ENCODE measurements at regions not wholly inside any gene's neighbourhood (a gene's known extent, or its start where the extent isn't known, plus 50 kb on each side); places are given as distances from the start of the nearest gene placed in this dataset.

- Histone ChIP-seq H3K27ac (ENCODE audit: low read depth in 2 of 2, low read length in 1 of 2) (no peak overlapping the region), H3K4me3 (ENCODE audit: low read depth in 2 of 2, low read length in 1 of 2) (no peak overlapping the region), H3K79me2 (ENCODE audit: insufficient read depth) (no peaks in the 10 kb centered on the region), H3K4me1 (ENCODE audit: control insufficient read depth in 1 of 2, insufficient read depth in 2 of 2, low read depth in 1 of 2, low read length in 1 of 2) (no peaks in the 10 kb centered on the region), H2AFZ (ENCODE audit: low read depth) (no peak overlapping the region), H3K9me3 (no peaks in the 10 kb centered on the region), H3F3A (replicated peaks; ENCODE audit: insufficient read depth) (no peaks in the 10 kb centered on the region), H3K9ac (no peak overlapping the region), H3K36me3 (replicated peaks in 1 of 2; ENCODE audit: control insufficient read depth in 1 of 2, insufficient read depth in 2 of 2, low read length in 1 of 2) (no peaks in the 10 kb centered on the region), H3K27me3 (ENCODE audit: insufficient read depth) (no peaks in the 10 kb centered on the region), H3K9me2 (no peaks in the 10 kb centered on the region), H4K20me1 (ENCODE audit: insufficient read depth) (no peaks in the 10 kb centered on the region), H3K4me2 (no peak overlapping the region)
- TF ChIP-seq ZBTB33 (IDR thresholded peaks at IDR 0.05; ENCODE audit: borderline replicate concordance, low read depth) (no peak), NFIC (IDR thresholded peaks at IDR 0.05; ENCODE audit: borderline replicate concordance) (no peak), JUND (IDR thresholded peaks at IDR 0.05) (no peak), EZH2phosphoT487 (IDR thresholded peaks at IDR 0.05; ENCODE audit: borderline replicate concordance, low read depth) (no peak)
- ChIA-PET CTCF (interaction anchor here (1.8 kb wide), 1 partner anchor 23 kb away, joined by 4 read pairs; no protein-coding TSS in a partner anchor), POLR2A (no interaction called here)
- WGBS (ENCODE audit: low lambda C conversion rate) = 0% methylated on average over 6 of the region's 6 CpGs
- DNase-seq = no peak
Observed at GRCh38 chr17:12522743-12523183, 142.9 kb upstream of the MYOCD start.

- H2AFZ ChIP-seq (ENCODE audit: low read depth) = no peak overlapping the region
- H3K4me3 ChIP-seq (ENCODE audit: low read depth in 2 of 2, low read length in 1 of 2) = no peak overlapping the region
- H3K9ac ChIP-seq = no peak overlapping the region
- H4K20me1 ChIP-seq (ENCODE audit: insufficient read depth) = no peaks in the 10 kb centered on the region
- H3K9me2 ChIP-seq = no peaks in the 10 kb centered on the region
- H3K4me2 ChIP-seq = no peak overlapping the region
- H3K79me2 ChIP-seq (ENCODE audit: insufficient read depth) = no peaks in the 10 kb centered on the region
- TF ChIP-seq TEAD4 (IDR thresholded peaks at IDR 0.05; ENCODE audit: borderline replicate concordance, insufficient read depth) = no peak
- TF ChIP-seq ZBTB33 (IDR thresholded peaks at IDR 0.05; ENCODE audit: borderline replicate concordance, low read depth) = no peak
- no peak for TF ChIP-seq MEF2A (IDR thresholded peaks at IDR 0.05; ENCODE audit: borderline replicate concordance, low read depth)
- TF ChIP-seq SIN3A (IDR thresholded peaks at IDR 0.05; ENCODE audit: borderline replicate concordance, low read depth, low read length) = no peak
- no peak for TF ChIP-seq ELF1 (IDR thresholded peaks at IDR 0.05)
- TF ChIP-seq FOSL2 (IDR thresholded peaks at IDR 0.05; ENCODE audit: borderline replicate concordance, low read depth) = no peak
- TF ChIP-seq NRF1 (IDR thresholded peaks at IDR 0.05; ENCODE audit: low read depth, low read length) = no peak
- TF ChIP-seq IRF3 (IDR thresholded peaks at IDR 0.05; ENCODE audit: low read depth, low read length) = no peak
- TF ChIP-seq EP300 (IDR thresholded peaks at IDR 0.05; ENCODE audit: borderline replicate concordance in 1 of 2, low read depth in 1 of 2, low read length in 1 of 2) = no peak
- no peak for TF ChIP-seq POLR2AphosphoS5 (IDR thresholded peaks at IDR 0.05; ENCODE audit: low read depth, low read length)
- no peak for TF ChIP-seq PBX3 (IDR thresholded peaks at IDR 0.05)
- TF ChIP-seq EZH2phosphoT487 (IDR thresholded peaks at IDR 0.05; ENCODE audit: borderline replicate concordance, low read depth) = no peak
- TF ChIP-seq YY1 (IDR thresholded peaks at IDR 0.05; ENCODE audit: low read depth) = no peak
- no peak for TF ChIP-seq TAF1 (IDR thresholded peaks at IDR 0.05; ENCODE audit: borderline replicate concordance, low read depth, low read length)
- no peak overlapping the region for H3K27ac ChIP-seq (ENCODE audit: low read depth in 2 of 2, low read length in 1 of 2)
- H3K4me1 ChIP-seq (ENCODE audit: control insufficient read depth in 1 of 2, insufficient read depth in 2 of 2, low read depth in 1 of 2, low read length in 1 of 2) = no peaks in the 10 kb centered on the region
- ChIA-PET CTCF (interaction anchor here (1.8 kb wide), 1 partner anchor 22 kb away, joined by 4 read pairs; no protein-coding TSS in a partner anchor), POLR2A (no interaction called here)
- no peaks in the 10 kb centered on the region for H3K27me3 ChIP-seq (ENCODE audit: insufficient read depth)
- no peak for DNase-seq
- no peaks in the 10 kb centered on the region for H3K9me3 ChIP-seq
- H3F3A ChIP-seq (replicated peaks; ENCODE audit: insufficient read depth) = no peaks in the 10 kb centered on the region
- 12% methylated on average over 5 of the region's 5 CpGs for whole genome bisulfite sequencing (ENCODE audit: low lambda C conversion rate)
- no peaks in the 10 kb centered on the region for H3K36me3 ChIP-seq (replicated peaks in 1 of 2; ENCODE audit: control insufficient read depth in 1 of 2, insufficient read depth in 2 of 2, low read length in 1 of 2)
Observed at GRCh38 chr17:12523244-12523643, 142.4 kb upstream of the MYOCD start.

Measured in SK-N-SH (cell line).